ENCODE measurements at regions not wholly inside any gene's neighbourhood (a gene's known extent, or its start where the extent isn't known, plus 50 kb on each side); places are given as distances from the start of the nearest gene placed in this dataset.

DNA sequence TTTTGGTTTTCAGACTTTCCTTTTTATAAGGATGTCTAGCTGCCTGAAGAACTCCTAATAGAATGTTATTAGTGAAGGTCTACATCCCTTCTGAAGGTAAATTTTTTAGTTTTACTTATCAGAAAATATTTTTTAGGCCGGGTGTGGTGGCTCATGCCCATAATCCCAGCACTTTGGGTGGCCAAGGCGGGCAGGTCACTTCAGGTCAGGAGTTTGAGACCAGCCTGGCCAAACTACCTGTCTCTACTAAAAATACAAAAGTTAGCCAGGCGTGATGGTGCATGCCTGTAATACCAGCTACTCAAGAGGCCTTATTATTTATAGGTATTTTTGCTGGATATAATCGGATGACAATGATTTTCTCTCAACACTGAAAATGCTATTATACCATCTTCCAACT lies 181.9 kb upstream of the KCNK2 start:
- no peak overlapping the region for H3K4me2 ChIP-seq (ENCODE audit: insufficient read depth, low read length, poor library complexity, severe bottlenecking)
- no peak overlapping the region for H2BK120ac ChIP-seq (ENCODE audit: low read depth, low read length)
- no peaks in the 10 kb centered on the region for H3K79me1 ChIP-seq (ENCODE audit: low read depth, low read length)
- no peak overlapping the region for H2BK15ac ChIP-seq (ENCODE audit: low read length)
- no peak overlapping the region for H2AFZ ChIP-seq (ENCODE audit: low read length)
- H3K4me3 ChIP-seq (ENCODE audit: low read length in 2 of 2): no peak overlapping the region
- no peak overlapping the region for H2BK12ac ChIP-seq (ENCODE audit: low read length)
- H4K91ac ChIP-seq (ENCODE audit: low read depth, low read length, poor library complexity): no peak overlapping the region
- no peak overlapping the region for H3K14ac ChIP-seq (ENCODE audit: low read length)
- H4K8ac ChIP-seq (ENCODE audit: low read depth, low read length): no peak overlapping the region
- no peak overlapping the region for H3K9ac ChIP-seq (ENCODE audit: low read depth, low read length, poor library complexity)
- no peak overlapping the region for H2AK5ac ChIP-seq (ENCODE audit: low read depth, low read length)
- H3K23ac ChIP-seq (ENCODE audit: low read depth, low read length, poor library complexity): no peak overlapping the region
- no peak overlapping the region for H2BK5ac ChIP-seq (ENCODE audit: low read length)
- no peaks in the 10 kb centered on the region for H3K36me3 ChIP-seq (replicated peaks in 1 of 2; ENCODE audit: control insufficient read depth in 2 of 2, insufficient read depth in 2 of 2, low read length in 2 of 2)
- no peak for DNase-seq (ENCODE audit: low spot score)
- H3K4me1 ChIP-seq (ENCODE audit: control insufficient read depth in 2 of 2, insufficient read depth in 1 of 2, low read depth in 1 of 2, low read length in 2 of 2): no peaks in the 10 kb centered on the region
- WGBS, 2 donors (ENCODE audit: extremely low coverage in 2 of 2, insufficient read length in 2 of 2, insufficient replicate concordance in 1 of 2): no CpG with 5 or more reads among the region's 4 CpGs
- H3K18ac ChIP-seq (ENCODE audit: low read length): no peak overlapping the region
- H3K4ac ChIP-seq (ENCODE audit: low read length): no peak overlapping the region
- H3K27ac ChIP-seq (replicated peaks; ENCODE audit: low read length): no peak overlapping the region
- no peaks in the 10 kb centered on the region for H3K9me3 ChIP-seq (replicated peaks in 1 of 2; ENCODE audit: control insufficient read depth in 2 of 2, insufficient read depth in 1 of 2, low read depth in 1 of 2, low read length in 2 of 2)
- no peaks in the 10 kb centered on the region for H3K27me3 ChIP-seq (ENCODE audit: control insufficient read depth in 3 of 3, insufficient read depth in 3 of 3, low read depth in 1 of 3, low read length in 3 of 3)

DNA sequence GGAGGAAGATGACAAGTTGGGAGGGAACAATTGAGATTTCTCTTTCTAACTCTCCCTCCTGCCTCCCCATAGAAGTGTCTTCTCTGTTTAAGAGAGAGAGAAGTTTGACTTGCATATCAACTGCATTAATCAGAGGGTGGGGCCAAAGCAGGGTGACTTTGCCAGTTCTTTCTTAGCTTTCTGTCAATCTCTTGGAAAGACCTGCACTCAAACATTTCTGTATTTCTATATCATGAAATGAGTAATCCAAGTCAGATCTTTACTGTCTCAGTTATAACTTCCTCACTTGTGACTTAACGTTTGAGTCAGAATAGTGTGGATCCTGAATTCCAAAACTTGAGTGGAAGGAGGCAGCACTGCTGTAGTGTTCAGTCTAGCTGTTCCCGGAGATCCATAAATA lies 180.8 kb upstream of the KCNK2 start:
- H3K4me3 ChIP-seq (ENCODE audit: low read length in 2 of 2): no peak overlapping the region
- H3K4ac ChIP-seq (ENCODE audit: low read length): no peak overlapping the region
- H3K9me3 ChIP-seq (replicated peaks in 1 of 2; ENCODE audit: control insufficient read depth in 2 of 2, insufficient read depth in 1 of 2, low read depth in 1 of 2, low read length in 2 of 2): no peaks in the 10 kb centered on the region
- no CpG with 5 or more reads among the region's 2 CpGs for WGBS, 2 donors (ENCODE audit: extremely low coverage in 2 of 2, insufficient read length in 2 of 2, insufficient replicate concordance in 1 of 2)
- H3K36me3 ChIP-seq (replicated peaks in 1 of 2; ENCODE audit: control insufficient read depth in 2 of 2, insufficient read depth in 2 of 2, low read length in 2 of 2): no peaks in the 10 kb centered on the region
- H2AK5ac ChIP-seq (ENCODE audit: low read depth, low read length): no peak overlapping the region
- H2BK15ac ChIP-seq (ENCODE audit: low read length): no peak overlapping the region
- H3K27me3 ChIP-seq (ENCODE audit: control insufficient read depth in 3 of 3, insufficient read depth in 3 of 3, low read depth in 1 of 3, low read length in 3 of 3): no peaks in the 10 kb centered on the region
- H3K14ac ChIP-seq (ENCODE audit: low read length): no peak overlapping the region
- H3K18ac ChIP-seq (ENCODE audit: low read length): no peak overlapping the region
- no peak overlapping the region for H3K23ac ChIP-seq (ENCODE audit: low read depth, low read length, poor library complexity)
- H3K27ac ChIP-seq (replicated peaks; ENCODE audit: low read length): no peak overlapping the region
- DNase-seq (ENCODE audit: low spot score): no peak
- no peak overlapping the region for H3K9ac ChIP-seq (ENCODE audit: low read depth, low read length, poor library complexity)
- H2AFZ ChIP-seq (ENCODE audit: low read length): no peak overlapping the region
- H2BK120ac ChIP-seq (ENCODE audit: low read depth, low read length): no peak overlapping the region
- no peaks in the 10 kb centered on the region for H3K79me1 ChIP-seq (ENCODE audit: low read depth, low read length)
- no peak overlapping the region for H2BK5ac ChIP-seq (ENCODE audit: low read length)
- no peaks in the 10 kb centered on the region for H3K4me1 ChIP-seq (ENCODE audit: control insufficient read depth in 2 of 2, insufficient read depth in 1 of 2, low read depth in 1 of 2, low read length in 2 of 2)
- H2BK12ac ChIP-seq (ENCODE audit: low read length): no peak overlapping the region
- no peak overlapping the region for H4K91ac ChIP-seq (ENCODE audit: low read depth, low read length, poor library complexity)
- no peak overlapping the region for H3K4me2 ChIP-seq (ENCODE audit: insufficient read depth, low read length, poor library complexity, severe bottlenecking)
- no peak overlapping the region for H4K8ac ChIP-seq (ENCODE audit: low read depth, low read length)

DNA sequence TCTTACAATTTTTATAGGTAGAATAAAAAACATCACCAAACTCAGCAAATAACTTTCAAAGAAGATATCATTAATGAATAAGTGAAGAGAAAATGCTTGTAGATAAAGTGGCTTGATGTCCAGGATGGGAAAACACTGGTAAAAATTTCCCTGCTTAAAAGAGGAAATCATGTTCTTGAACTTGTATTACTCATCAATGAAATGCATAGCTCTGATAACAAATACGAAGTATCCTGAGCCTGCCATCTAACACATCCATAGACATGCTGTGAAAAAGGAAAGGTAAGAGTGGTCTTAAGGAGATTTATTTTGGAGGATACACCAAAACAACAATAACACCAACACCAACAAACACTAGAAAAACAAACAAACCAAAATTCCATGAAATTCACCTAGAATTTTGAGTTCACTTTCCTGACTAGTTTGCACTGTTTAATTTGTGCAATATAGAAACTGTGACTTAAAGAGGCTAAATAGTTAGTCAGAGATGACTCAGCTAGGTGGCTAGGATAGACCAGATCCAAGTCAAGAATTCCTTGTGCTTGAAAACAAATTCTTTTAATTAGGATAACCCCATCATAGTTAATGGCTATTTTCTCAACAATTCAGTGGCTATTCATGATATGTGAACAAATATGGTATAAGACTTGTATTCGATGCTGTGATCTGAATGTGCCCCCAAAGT lies 179.8 kb upstream of the KCNK2 start:
- no peaks in the 10 kb centered on the region for H3K79me1 ChIP-seq (ENCODE audit: low read depth, low read length)
- no peak overlapping the region for H2BK5ac ChIP-seq (ENCODE audit: low read length)
- no peak overlapping the region for H4K8ac ChIP-seq (ENCODE audit: low read depth, low read length)
- no peaks in the 10 kb centered on the region for H3K9me3 ChIP-seq (replicated peaks in 1 of 2; ENCODE audit: control insufficient read depth in 2 of 2, insufficient read depth in 1 of 2, low read depth in 1 of 2, low read length in 2 of 2)
- no peak overlapping the region for H4K91ac ChIP-seq (ENCODE audit: low read depth, low read length, poor library complexity)
- H3K27ac ChIP-seq (replicated peaks; ENCODE audit: low read length): no peak overlapping the region
- no peak overlapping the region for H2AK5ac ChIP-seq (ENCODE audit: low read depth, low read length)
- no peak overlapping the region for H2AFZ ChIP-seq (ENCODE audit: low read length)
- H3K4ac ChIP-seq (ENCODE audit: low read length): no peak overlapping the region
- no peak overlapping the region for H3K18ac ChIP-seq (ENCODE audit: low read length)
- H3K4me2 ChIP-seq (ENCODE audit: insufficient read depth, low read length, poor library complexity, severe bottlenecking): no peak overlapping the region
- H3K27me3 ChIP-seq (ENCODE audit: control insufficient read depth in 3 of 3, insufficient read depth in 3 of 3, low read depth in 1 of 3, low read length in 3 of 3): no peaks in the 10 kb centered on the region
- H3K14ac ChIP-seq (ENCODE audit: low read length): no peak overlapping the region
- H2BK120ac ChIP-seq (ENCODE audit: low read depth, low read length): no peak overlapping the region
- H2BK12ac ChIP-seq (ENCODE audit: low read length): no peak overlapping the region
- no CpG with 5 or more reads among the region's 2 CpGs for WGBS, 2 donors (ENCODE audit: extremely low coverage in 2 of 2, insufficient read length in 2 of 2, insufficient replicate concordance in 1 of 2)
- no peak overlapping the region for H3K9ac ChIP-seq (ENCODE audit: low read depth, low read length, poor library complexity)
- no peaks in the 10 kb centered on the region for H3K4me1 ChIP-seq (ENCODE audit: control insufficient read depth in 2 of 2, insufficient read depth in 1 of 2, low read depth in 1 of 2, low read length in 2 of 2)
- no peak overlapping the region for H3K4me3 ChIP-seq (ENCODE audit: low read length in 2 of 2)
- no peak for DNase-seq (ENCODE audit: low spot score)
- no peak overlapping the region for H3K23ac ChIP-seq (ENCODE audit: low read depth, low read length, poor library complexity)
- no peak overlapping the region for H2BK15ac ChIP-seq (ENCODE audit: low read length)
- H3K36me3 ChIP-seq (replicated peaks in 1 of 2; ENCODE audit: control insufficient read depth in 2 of 2, insufficient read depth in 2 of 2, low read length in 2 of 2): no peaks in the 10 kb centered on the region

DNA sequence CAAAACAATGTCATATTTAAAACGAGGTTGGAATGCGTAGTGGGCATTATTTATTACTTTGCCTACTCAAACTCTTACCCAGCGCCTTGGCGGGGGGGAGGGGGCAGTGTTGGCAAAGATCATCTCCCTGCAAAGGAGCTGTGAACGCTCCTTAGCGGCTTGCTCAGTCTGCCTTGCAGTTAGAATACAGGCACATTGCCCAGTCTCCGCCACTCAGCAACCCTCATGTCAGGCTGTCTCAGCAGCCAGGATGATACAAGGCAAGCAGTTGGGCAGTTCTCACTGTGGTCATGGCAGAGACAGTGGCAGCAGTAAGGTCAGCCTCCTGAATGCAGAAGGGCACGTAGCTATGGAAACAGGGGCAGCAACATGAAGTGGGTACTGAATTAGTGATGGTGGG lies 170.4 kb upstream of the KCNK2 start:
- H4K91ac ChIP-seq (ENCODE audit: low read depth, low read length, poor library complexity): no peak overlapping the region
- H3K14ac ChIP-seq (ENCODE audit: low read length): peak overlapping the region; percentile 75
- no peak overlapping the region for H3K23ac ChIP-seq (ENCODE audit: low read depth, low read length, poor library complexity)
- no peak overlapping the region for H2BK5ac ChIP-seq (ENCODE audit: low read length)
- no peaks in the 10 kb centered on the region for H3K9me3 ChIP-seq (replicated peaks in 1 of 2; ENCODE audit: control insufficient read depth in 2 of 2, insufficient read depth in 1 of 2, low read depth in 1 of 2, low read length in 2 of 2)
- no peak for DNase-seq (ENCODE audit: low spot score)
- H3K4ac ChIP-seq (ENCODE audit: low read length): no peak overlapping the region
- no CpG with 5 or more reads among the region's 8 CpGs for WGBS, 2 donors (ENCODE audit: extremely low coverage in 2 of 2, insufficient read length in 2 of 2, insufficient replicate concordance in 1 of 2)
- H3K18ac ChIP-seq (ENCODE audit: low read length): peak overlapping the region; percentile 52
- H3K36me3 ChIP-seq (replicated peaks in 1 of 2; ENCODE audit: control insufficient read depth in 2 of 2, insufficient read depth in 2 of 2, low read length in 2 of 2): no peaks in the 10 kb centered on the region
- H2AFZ ChIP-seq (ENCODE audit: low read length): no peak overlapping the region
- no peak overlapping the region for H2BK120ac ChIP-seq (ENCODE audit: low read depth, low read length)
- H2AK5ac ChIP-seq (ENCODE audit: low read depth, low read length): no peak overlapping the region
- no peak overlapping the region for H3K4me3 ChIP-seq (ENCODE audit: low read length in 2 of 2)
- no peak overlapping the region for H4K8ac ChIP-seq (ENCODE audit: low read depth, low read length)
- H3K9ac ChIP-seq (ENCODE audit: low read depth, low read length, poor library complexity): no peak overlapping the region
- peaks cover 0 to 2% of the 10 kb centered on the region in 2 donors for H3K4me1 ChIP-seq (ENCODE audit: control insufficient read depth in 2 of 2, insufficient read depth in 1 of 2, low read depth in 1 of 2, low read length in 2 of 2)
- no peak overlapping the region for H3K27ac ChIP-seq (replicated peaks; ENCODE audit: low read length)
- H3K4me2 ChIP-seq (ENCODE audit: insufficient read depth, low read length, poor library complexity, severe bottlenecking): no peak overlapping the region
- no peak overlapping the region for H2BK12ac ChIP-seq (ENCODE audit: low read length)
- no peaks in the 10 kb centered on the region for H3K27me3 ChIP-seq (ENCODE audit: control insufficient read depth in 3 of 3, insufficient read depth in 3 of 3, low read depth in 1 of 3, low read length in 3 of 3)
- H2BK15ac ChIP-seq (ENCODE audit: low read length): no peak overlapping the region
- no peaks in the 10 kb centered on the region for H3K79me1 ChIP-seq (ENCODE audit: low read depth, low read length)

Data from neuronal stem cell (in vitro differentiated cells).